NB4 (cell line): ENCODE measurements at regions not wholly inside any gene's neighbourhood (a gene's known extent, or its start where the extent isn't known, plus 50 kb on each side); places are given as distances from the start of the nearest gene placed in this dataset.

ENCODE experiments used
- POLR2A ChIP-seq: IDR thresholded peaks from 2 replicates; pipeline ENCODE4 v1.6.1; 2011; ENCODE audit warnings: mild to moderate bottlenecking; ENCODE audit not compliant: insufficient read length; ENCODE audit errors: extremely low read depth
- TF ChIP-seq, protein P1 (sequence below): IDR thresholded peaks from one replicate; pipeline ENCODE4 v1.5.1; 2012; ENCODE audit warnings: low read depth, low read length

DNA sequence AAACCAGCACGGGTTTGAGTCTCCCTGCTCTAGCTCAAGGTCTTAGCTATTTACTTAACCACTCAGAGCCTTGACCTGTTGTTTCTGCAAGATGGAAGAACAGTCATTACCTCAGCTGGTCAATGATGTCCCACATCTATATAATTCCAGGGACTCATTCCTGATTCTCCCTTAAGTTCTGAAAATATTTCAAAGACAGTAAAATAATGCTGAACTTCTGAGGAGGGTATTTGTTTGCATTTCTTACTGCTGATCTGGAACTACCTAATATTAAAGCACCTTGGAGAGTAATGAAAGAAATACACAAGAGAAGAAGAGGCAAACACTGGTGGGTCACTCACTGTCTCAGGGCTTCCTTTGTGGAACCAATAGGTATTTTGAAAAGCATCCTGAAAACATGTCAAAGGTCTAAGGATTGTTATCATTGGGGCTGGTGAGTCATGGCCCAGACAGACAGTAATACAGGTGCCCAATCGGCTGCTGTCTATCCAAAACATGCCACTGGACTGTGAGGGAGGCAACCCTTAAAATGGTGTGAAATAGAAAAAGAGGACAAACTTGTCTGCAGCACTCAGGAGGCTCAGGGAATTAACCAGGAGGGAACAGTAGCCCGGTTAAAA is 88.7 kb upstream of the EGLN3 start:
- TF ChIP-seq, protein P1, sequence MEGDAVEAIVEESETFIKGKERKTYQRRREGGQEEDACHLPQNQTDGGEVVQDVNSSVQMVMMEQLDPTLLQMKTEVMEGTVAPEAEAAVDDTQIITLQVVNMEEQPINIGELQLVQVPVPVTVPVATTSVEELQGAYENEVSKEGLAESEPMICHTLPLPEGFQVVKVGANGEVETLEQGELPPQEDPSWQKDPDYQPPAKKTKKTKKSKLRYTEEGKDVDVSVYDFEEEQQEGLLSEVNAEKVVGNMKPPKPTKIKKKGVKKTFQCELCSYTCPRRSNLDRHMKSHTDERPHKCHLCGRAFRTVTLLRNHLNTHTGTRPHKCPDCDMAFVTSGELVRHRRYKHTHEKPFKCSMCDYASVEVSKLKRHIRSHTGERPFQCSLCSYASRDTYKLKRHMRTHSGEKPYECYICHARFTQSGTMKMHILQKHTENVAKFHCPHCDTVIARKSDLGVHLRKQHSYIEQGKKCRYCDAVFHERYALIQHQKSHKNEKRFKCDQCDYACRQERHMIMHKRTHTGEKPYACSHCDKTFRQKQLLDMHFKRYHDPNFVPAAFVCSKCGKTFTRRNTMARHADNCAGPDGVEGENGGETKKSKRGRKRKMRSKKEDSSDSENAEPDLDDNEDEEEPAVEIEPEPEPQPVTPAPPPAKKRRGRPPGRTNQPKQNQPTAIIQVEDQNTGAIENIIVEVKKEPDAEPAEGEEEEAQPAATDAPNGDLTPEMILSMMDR = no peak
- no peak for TF ChIP-seq POLR2A
